ENCODE measurements at regions not wholly inside any gene's neighbourhood (a gene's known extent, or its start where the extent isn't known, plus 50 kb on each side); places are given as distances from the start of the nearest gene placed in this dataset.

DNA sequence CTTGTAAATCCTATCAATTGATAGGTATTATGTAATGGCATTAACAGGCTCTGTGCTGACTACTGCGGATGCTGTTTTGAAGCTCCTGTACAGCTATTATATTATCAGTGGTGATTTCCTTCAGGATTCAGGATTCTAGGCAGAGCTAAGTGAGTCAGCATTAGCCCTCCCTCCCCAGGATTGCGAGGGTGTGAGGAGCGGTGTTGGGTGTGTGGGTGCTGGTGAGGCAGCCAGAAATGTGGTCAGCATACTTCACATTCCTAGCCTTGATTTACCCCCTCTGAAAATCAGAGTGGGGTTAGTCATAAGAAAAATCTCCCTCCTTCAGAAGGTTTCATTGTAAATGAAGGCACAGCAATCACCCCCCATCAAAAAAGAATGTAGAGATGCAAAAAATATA lies 72.5 kb downstream of the SNTN start:
- TF ChIP-seq, protein P1, sequence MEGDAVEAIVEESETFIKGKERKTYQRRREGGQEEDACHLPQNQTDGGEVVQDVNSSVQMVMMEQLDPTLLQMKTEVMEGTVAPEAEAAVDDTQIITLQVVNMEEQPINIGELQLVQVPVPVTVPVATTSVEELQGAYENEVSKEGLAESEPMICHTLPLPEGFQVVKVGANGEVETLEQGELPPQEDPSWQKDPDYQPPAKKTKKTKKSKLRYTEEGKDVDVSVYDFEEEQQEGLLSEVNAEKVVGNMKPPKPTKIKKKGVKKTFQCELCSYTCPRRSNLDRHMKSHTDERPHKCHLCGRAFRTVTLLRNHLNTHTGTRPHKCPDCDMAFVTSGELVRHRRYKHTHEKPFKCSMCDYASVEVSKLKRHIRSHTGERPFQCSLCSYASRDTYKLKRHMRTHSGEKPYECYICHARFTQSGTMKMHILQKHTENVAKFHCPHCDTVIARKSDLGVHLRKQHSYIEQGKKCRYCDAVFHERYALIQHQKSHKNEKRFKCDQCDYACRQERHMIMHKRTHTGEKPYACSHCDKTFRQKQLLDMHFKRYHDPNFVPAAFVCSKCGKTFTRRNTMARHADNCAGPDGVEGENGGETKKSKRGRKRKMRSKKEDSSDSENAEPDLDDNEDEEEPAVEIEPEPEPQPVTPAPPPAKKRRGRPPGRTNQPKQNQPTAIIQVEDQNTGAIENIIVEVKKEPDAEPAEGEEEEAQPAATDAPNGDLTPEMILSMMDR (IDR thresholded peaks at IDR 0.05; ENCODE audit: insufficient read depth, low read depth, low read length), result no peak
- TF ChIP-seq EZH2 (IDR thresholded peaks at IDR 0.05; ENCODE audit: insufficient read depth, low read length), result no peak
